ENCODE measurements at regions not wholly inside any gene's neighbourhood (a gene's known extent, or its start where the extent isn't known, plus 50 kb on each side); places are given as distances from the start of the nearest gene placed in this dataset.

GRCh38 chr10:83834096-83834495, 305.2 kb upstream of the GHITM start:
- TF ChIP-seq CTCF (IDR thresholded peaks at IDR 0.05; ENCODE audit: low read depth, low read length) (no peak), EZH2phosphoT487 (IDR thresholded peaks at IDR 0.05; ENCODE audit: low read depth) (no peak)
